Tibial nerve (tissue), 4 donors: ENCODE measurements at regions not wholly inside any gene's neighbourhood (a gene's known extent, or its start where the extent isn't known, plus 50 kb on each side); places are given as distances from the start of the nearest gene placed in this dataset.

Source experiments
- DNase-seq, 2 donors: peaks; one replicate each; pipeline ENCODE4 v3.0.0-alpha.2; 2019; ENCODE audit warnings: low spot score in 2 of 2
- H3K27ac ChIP-seq, 4 donors: fragments of 200-600 bp; sonication (generic) in 3 of 4; one replicate each; pipeline ENCODE4 v1.5.1; 2017 to 2019; ENCODE audit warnings: mild to moderate bottlenecking in 1 of 4
- H3K27me3 ChIP-seq, 2 donors: fragments of 200-600 bp; sonication (generic) in 1 of 2; one replicate each; pipeline versions ENCODE4 v1.5.1 to v1.6.0; 2017 to 2019
- H3K36me3 ChIP-seq, 3 donors: fragments of 200-600 bp; sonication (generic); one replicate each; pipeline ENCODE4 v1.5.1; 2018 to 2019
- H3K4me1 ChIP-seq, 4 donors: fragments of 200-600 bp; sonication (generic) in 3 of 4; one replicate each; pipeline ENCODE4 v1.5.1; 2017 to 2019
- H3K4me3 ChIP-seq, 4 donors: fragments of 200-600 bp; sonication (generic) in 3 of 4; one replicate each; pipeline ENCODE4 v1.5.1; 2017 to 2019; ENCODE audit warnings: mild to moderate bottlenecking in 1 of 4, moderate library complexity in 1 of 4
- H3K9me3 ChIP-seq, 4 donors: fragments of 200-600 bp; sonication (generic) in 3 of 4; one replicate each; pipeline ENCODE4 v1.5.1; 2017 to 2019
- CTCF ChIP-seq, 5 experiments: fragments of 200-600 bp in 3 of 5; fragments of 450-650 bp in 2 of 5; sonication (generic) in 3 of 5; IDR thresholded peaks; one replicate each; pipeline ENCODE4 v1.5.1; 2016 to 2019; ENCODE audit warnings: antibody characterized with exemption in 5 of 5, mild to moderate bottlenecking in 3 of 5, moderate library complexity in 2 of 5
- EP300 ChIP-seq, 2 donors: sonication (generic); formaldehyde crosslinking; IDR thresholded peaks; one replicate each; pipeline ENCODE4 v1.6.1; 2017; ENCODE audit warnings: antibody characterized with exemption in 2 of 2, mild to moderate bottlenecking in 1 of 2
- POLR2A ChIP-seq, 2 donors: fragments of 450-650 bp; IDR thresholded peaks; one replicate each; pipeline ENCODE4 v1.6.1; 2017; ENCODE audit warnings: antibody characterized with exemption in 2 of 2, mild to moderate bottlenecking in 2 of 2, moderate library complexity in 2 of 2
- WGBS, 2 donors: methylation state at CpG; one replicate each; pipeline ENCODE4 v1.1.5; 2018; 5-methylcytosine and 5-hydroxymethylcytosine counted together

- Histone ChIP-seq H3K4me3 (peak overlapping the region; percentile 52 to 88 (median 68)), H3K27me3 (no peaks in the 10 kb centered on the region), H3K36me3 (no peaks in the 10 kb centered on the region), H3K27ac (peak overlapping the region; percentile 96 to 100 (median 97)), H3K4me1 (peaks cover 0 to 61% (median 32%) of the 10 kb centered on the region in 4 donors), H3K9me3 (no peaks in the 10 kb centered on the region)
- WGBS, 2 donors, result 0 to 1% methylated on average over 28 to 33 of the region's 33 CpGs
- TF ChIP-seq EP300 (IDR thresholded peaks at IDR 0.05), result no peak
- peak in 1 of 5 experiments; percentile 6 for TF ChIP-seq CTCF (IDR thresholded peaks at IDR 0.05)
- DNase-seq, result peak in 1 of 2 donors; percentile 20
Measured at GRCh38 chr1:65066419-65066765, 81.6 kb upstream of the AK4 start.

GRCh38 chr1:65066766-65067490, 81.1 kb upstream of the AK4 start:
- H3K4me3 ChIP-seq, result peak overlapping the region; percentile 52 to 88 (median 68)
- TF ChIP-seq CTCF (IDR thresholded peaks at IDR 0.05), result peak in 2 of 5 experiments; percentile 7 to 51
- TF ChIP-seq POLR2A (IDR thresholded peaks at IDR 0.05), result peak; percentile 81 to 89
- peak; percentile 60 to 98 for TF ChIP-seq EP300 (IDR thresholded peaks at IDR 0.05)
- 1% methylated on average over 34 to 62 of the region's 101 CpGs for WGBS, 2 donors
- no peaks in the 10 kb centered on the region for H3K27me3 ChIP-seq
- peak overlapping the region; percentile 96 to 100 (median 97) for H3K27ac ChIP-seq
- no peaks in the 10 kb centered on the region for H3K9me3 ChIP-seq
- peaks cover 0 to 56% (median 28%) of the 10 kb centered on the region in 4 donors for H3K4me1 ChIP-seq
- DNase-seq, result peak; percentile 95 to 96
- H3K36me3 ChIP-seq, result no peaks in the 10 kb centered on the region

- Histone ChIP-seq H3K27ac (peak overlapping the region; percentile 96 to 100 (median 97)), H3K4me3 (peak overlapping the region; percentile 66 to 94 (median 72)), H3K27me3 (no peaks in the 10 kb centered on the region), H3K4me1 (peaks cover 0 to 48% (median 21%) of the 10 kb centered on the region in 4 donors), H3K36me3 (no peaks in the 10 kb centered on the region), H3K9me3 (no peaks in the 10 kb centered on the region)
- 0 to 1% methylated on average over 40 to 59 of the region's 61 CpGs for WGBS, 2 donors
- peak; percentile 69 to 91 for DNase-seq
- TF ChIP-seq EP300 (IDR thresholded peaks at IDR 0.05) (peak; percentile 52 to 97), CTCF (IDR thresholded peaks at IDR 0.05) (peak in 1 of 5 experiments; percentile 19), POLR2A (IDR thresholded peaks at IDR 0.05) (peak; percentile 68 to 90)
Measured at GRCh38 chr1:65067491-65068201, 80.4 kb upstream of the AK4 start.

GRCh38 chr1:65068202-65069010, 79.6 kb upstream of the AK4 start:
- no peak for TF ChIP-seq EP300 (IDR thresholded peaks at IDR 0.05)
- TF ChIP-seq POLR2A (IDR thresholded peaks at IDR 0.05), result no peak
- no peak for TF ChIP-seq CTCF (IDR thresholded peaks at IDR 0.05)
- DNase-seq, result peak in 1 of 2 donors; percentile 36
- Histone ChIP-seq H3K4me3 (peak overlapping the region; percentile 66 to 94 (median 72)), H3K27ac (peak overlapping the region; percentile 96 to 100 (median 97)), H3K4me1 (peaks cover 0 to 41% (median 14%) of the 10 kb centered on the region in 4 donors), H3K27me3 (no peaks in the 10 kb centered on the region), H3K9me3 (no peaks in the 10 kb centered on the region), H3K36me3 (no peaks in the 10 kb centered on the region)
- WGBS, 2 donors, result 5% methylated on average over 20 of the region's 20 CpGs
